Activated naive CD4-positive, alpha-beta T cell treated with anti-CD3 and anti-CD28 coated beads, Interleukin-2, amount 50 U/mL, for 72 hours (primary cell): ENCODE measurements at regions not wholly inside any gene's neighbourhood (a gene's known extent, or its start where the extent isn't known, plus 50 kb on each side); places are given as distances from the start of the nearest gene placed in this dataset.
A peak's percentile ranks its signal among the peaks of the same experiment; 100 is the strongest.
"Not testable (repeated sequence)": the region's sequence is repeated elsewhere in the genome, so short reads cannot be mapped to it uniquely, and the experiment has no call there.

Source experiments
- ATAC-seq, 2 donors: fragments of 150-1000 bp; cut with Tn5 transposase; 2 replicates each; pipeline ENCODE4 v1.10.0; 2021; ENCODE audit warnings: mild to moderate bottlenecking in 2 of 2, moderate library complexity in 2 of 2
- DNase-seq, 2 donors: peaks; one replicate each; pipeline ENCODE4 v3.0.0; 2021 to 2022; ENCODE audit warnings: low spot score in 2 of 2
- H3K27ac Mint-ChIP-seq, 2 donors: one replicate each; pipeline ENCODE4 v1.8.0; 2022; ENCODE audit warnings: mild to moderate bottlenecking in 2 of 2, mixed read lengths in 2 of 2
- H3K36me3 Mint-ChIP-seq, 2 donors: one replicate each; pipeline ENCODE4 v1.8.0; 2022; ENCODE audit warnings: mixed read lengths in 2 of 2
- H3K9me3 Mint-ChIP-seq, 2 donors: one replicate each; pipeline ENCODE4 v1.8.0; 2022; ENCODE audit warnings: mixed read lengths in 2 of 2

DNA sequence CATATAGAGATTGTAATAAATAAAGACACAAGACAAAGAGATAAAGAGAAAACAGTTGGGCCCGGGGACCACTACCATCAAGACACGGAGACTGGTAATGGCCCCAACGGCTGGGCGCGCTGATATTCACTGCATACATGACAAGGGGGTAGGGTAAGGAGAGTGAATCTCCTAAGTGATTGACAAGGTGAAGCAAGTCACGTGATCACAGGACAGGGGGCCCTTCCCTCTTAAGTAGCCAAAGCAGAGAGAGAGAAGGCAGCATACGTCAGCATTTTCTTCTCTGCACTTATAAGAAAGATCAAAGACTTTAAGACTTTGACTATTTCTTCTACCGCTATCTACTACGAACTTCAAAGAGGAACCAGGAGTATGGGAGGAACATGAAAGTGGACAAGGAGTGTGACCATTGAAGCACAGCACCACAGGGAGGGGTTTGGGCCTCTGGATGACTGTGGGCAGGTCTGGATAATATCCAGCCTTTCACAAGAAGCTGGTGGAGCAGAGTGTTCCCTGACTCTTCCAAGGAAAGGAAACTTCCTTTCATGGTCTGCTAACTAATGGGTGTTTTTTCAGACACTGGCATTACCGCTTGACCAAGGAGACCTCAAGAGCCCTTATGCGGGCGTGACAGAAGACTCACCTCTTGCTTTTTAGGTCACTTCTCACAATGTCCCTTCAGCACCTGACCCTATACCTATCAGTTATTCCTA lies 75.6 kb downstream of the MRPL39 start:
- not testable (repeated sequence) for ATAC-seq, H3K27ac Mint-ChIP-seq, DNase-seq
- Mint-ChIP-seq H3K9me3 (peaks cover 3 to 22% of the 10 kb centered on the region in 2 donors), H3K36me3 (peaks cover 0 to 38% of the 10 kb centered on the region in 2 donors)

DNA sequence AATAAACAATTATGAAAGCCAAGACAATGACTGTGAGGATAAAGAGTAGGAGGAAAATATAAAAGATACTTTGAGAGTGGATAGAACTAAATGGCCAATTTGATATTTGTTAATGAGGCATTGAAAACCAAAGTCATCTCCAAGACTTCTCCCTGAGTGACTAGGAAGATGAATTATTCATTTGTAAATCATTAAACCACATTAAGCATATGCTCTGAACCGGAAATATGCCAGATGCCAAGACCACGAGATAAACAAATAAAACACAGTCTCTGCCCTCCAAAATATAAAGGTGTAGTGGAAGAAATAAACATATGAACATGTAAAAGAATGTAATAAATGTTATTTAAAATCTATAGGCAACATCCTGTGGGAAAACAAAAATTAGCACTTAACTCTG lies 78.8 kb downstream of the MRPL39 start:
- H3K36me3 Mint-ChIP-seq = peaks cover 0 to 28% of the 10 kb centered on the region in 2 donors
- H3K27ac Mint-ChIP-seq = no peak overlapping the region
- ATAC-seq = no peak
- peaks cover 0 to 8% of the 10 kb centered on the region in 2 donors for H3K9me3 Mint-ChIP-seq
- no peak for DNase-seq

DNA sequence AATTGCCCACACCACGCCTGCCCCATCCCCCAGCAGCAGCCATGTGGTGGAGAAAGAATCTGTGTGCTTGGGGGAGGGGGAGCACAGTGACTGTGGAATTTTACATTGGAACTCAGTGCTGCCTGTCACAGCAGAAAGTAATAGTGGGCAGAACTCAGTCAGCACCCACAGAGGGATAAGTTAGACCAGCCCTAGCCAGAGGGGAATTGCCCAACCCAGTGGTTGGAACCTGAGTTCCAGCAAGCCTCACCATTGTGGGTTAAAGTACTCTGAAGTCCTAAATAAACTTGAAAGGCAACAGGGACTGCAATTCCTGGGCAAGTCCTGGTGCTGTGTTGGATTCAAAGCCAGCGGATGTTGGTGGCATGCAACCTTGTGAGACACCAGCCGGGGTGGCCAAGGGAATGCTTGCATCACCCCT lies 88.8 kb downstream of the MRPL39 start:
- ATAC-seq = no peak
- peaks cover 8 to 28% of the 10 kb centered on the region in 2 donors for H3K36me3 Mint-ChIP-seq
- H3K9me3 Mint-ChIP-seq = peaks cover 0 to 9% of the 10 kb centered on the region in 2 donors
- DNase-seq = no peak
- H3K27ac Mint-ChIP-seq = no peak overlapping the region

DNA sequence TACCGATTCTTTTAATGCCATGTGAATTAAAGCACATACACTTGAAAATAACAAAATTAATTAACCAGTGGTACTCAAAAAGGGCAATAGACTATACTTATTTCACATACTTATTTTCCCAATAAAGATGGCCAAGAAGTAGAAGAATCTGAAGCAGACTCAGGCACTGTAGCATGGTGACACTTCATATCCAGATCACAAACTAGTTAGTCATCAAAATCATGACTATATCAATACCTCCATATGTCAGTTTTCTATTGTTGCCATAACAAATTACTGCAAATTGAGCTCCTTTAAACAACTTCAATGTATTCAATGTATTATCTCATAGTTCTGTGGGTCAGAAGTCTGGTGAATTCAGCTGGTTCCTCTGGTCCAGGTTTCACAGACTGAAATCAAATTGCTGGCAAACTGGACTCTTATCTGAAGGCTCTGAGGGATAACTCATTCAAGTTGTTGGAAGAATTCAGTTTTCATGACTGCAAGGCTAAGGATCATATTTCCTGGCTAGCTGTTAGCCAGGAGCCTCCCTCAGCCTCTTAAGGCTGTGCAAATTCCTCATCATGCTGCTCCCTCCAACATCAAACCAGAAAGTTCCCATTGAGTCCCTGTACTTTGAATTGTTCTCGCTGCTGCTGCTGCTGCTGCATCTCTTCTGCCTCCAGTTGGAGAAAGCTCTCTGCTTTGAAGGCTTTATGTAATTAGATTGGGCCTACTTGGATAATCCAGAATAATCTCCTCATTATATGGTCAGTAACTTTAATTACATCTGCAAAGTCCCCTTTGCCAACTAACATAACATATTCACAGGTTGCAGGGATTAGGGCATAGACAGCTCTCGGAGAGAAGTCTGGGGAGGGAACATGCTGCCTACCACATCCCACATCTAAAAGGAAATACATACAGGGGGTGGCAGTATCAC lies 91.5 kb downstream of the MRPL39 start:
- peak; percentile 63 to 77 for ATAC-seq
- DNase-seq = no peak
- H3K27ac Mint-ChIP-seq = peak overlapping the region in 1 of 2 donors; percentile 52
- H3K9me3 Mint-ChIP-seq = peaks cover 0 to 14% of the 10 kb centered on the region in 2 donors
- peaks cover 16 to 34% of the 10 kb centered on the region in 2 donors for H3K36me3 Mint-ChIP-seq

DNA sequence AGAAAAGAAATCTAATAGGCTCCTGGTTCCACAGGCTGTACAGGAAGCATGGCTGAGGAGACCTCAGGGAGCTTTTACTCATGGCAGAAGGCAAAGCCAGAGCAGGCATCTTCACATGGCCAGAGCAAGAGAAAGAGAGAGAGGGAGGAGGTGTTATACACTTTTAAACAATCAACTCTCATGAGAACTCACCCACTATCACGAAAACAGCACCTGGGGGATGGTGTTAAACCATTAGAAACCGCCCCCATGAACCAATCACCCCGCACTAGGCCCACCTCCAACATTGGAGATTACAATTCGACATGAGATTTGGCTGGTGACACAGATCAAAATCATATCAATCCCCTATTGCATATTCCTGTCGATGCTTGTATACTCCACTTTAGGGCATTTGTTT lies 93.5 kb downstream of the MRPL39 start:
- Mint-ChIP-seq H3K36me3 (peaks cover 8 to 26% of the 10 kb centered on the region in 2 donors), H3K27ac (peak overlapping the region; percentile 16 to 87), H3K9me3 (peaks cover 0 to 14% of the 10 kb centered on the region in 2 donors)
- ATAC-seq (no peak), DNase-seq (no peak)

DNA sequence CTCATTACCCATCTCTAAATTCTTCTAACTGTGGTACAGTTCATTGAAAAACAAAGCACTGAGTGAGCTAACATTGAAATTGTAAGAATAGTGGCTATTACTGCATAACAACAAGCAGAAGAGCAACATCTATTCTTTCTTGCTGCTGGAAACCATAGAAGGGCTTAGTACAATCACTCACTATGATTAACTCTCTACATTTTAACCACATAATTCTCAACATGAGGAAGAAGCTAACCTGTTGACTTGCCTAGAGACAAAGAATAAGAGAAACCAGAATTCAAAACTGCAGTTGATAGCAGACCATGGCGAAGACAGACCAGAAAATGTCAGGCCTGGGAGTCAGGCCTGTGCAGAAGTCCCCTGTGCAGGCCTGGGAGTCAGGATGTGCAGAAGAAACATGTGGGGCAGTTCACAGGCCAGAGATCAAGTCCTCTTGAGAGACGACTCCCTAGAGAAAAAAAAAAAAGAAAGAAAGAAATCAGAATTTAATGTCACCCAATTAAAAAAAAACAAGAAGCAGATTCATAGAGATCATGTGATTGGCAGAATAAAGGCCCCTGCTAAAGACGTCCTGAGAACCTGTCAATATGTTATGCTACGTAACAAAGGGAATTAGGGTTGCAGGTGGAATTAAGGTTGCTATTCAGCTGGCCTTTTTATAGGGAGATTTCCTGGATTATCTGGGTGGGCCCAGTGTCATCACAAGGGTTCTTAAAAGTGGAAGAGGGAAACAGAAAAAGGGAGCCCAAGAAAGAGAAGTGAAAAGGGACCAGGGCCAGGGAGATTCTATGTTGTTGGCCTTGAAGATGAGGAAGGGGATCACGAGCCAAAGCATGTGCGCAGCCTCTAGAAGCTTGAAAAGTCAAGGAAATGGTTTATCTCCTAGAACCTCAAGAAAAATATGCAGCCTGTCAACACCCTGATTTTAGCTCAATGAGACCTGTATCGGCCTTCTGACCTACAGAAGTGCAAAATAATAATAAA lies 94.9 kb downstream of the MRPL39 start:
- Mint-ChIP-seq H3K9me3 (peaks cover 0 to 14% of the 10 kb centered on the region in 2 donors), H3K27ac (peak overlapping the region; percentile 87 to 96), H3K36me3 (peaks cover 8 to 26% of the 10 kb centered on the region in 2 donors)
- DNase-seq = no peak
- ATAC-seq = peak; percentile 66 to 72

DNA sequence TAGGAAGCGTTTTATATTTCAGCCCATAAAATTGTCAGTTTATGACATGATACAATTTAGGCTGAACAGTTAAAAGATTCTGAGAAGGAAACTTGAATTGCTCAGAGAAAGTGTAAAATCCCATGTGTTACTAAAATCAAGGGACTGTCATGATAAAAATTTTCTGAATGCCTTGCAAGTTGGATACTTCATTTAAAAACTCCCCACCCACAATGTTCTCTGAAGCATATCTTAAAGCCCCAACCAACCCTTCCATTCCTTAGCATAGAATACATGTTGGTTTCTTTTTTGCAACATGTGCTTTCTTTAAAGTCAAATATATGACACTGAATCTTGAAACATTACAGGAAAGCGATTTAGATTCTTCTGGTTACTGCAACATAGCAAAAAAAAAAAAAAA lies 97.4 kb downstream of the MRPL39 start:
- Mint-ChIP-seq H3K36me3 (peaks cover 8 to 33% of the 10 kb centered on the region in 2 donors), H3K27ac (peak overlapping the region; percentile 80 to 82), H3K9me3 (peaks cover 0 to 14% of the 10 kb centered on the region in 2 donors)
- no peak for DNase-seq
- ATAC-seq = peak; percentile 77 to 86

DNA sequence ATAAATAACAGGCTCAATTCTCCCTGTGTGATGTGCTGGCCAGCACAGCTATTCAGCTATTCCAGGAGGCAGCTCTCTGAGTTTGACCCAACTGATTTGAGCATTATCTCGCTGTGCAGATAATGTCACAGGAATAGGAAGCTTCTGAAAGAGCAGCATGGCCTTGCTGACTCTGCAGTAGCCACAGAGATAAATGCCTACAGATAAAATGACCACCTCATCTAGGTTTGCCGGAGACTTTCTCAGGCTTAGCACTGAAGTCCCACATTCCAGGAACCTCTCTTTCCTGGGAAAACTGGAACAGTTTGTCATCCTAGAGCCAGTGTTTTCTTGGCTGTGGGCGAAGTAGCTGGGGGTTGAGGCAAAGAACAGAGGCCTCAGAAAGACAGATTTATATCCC lies 98.9 kb downstream of the MRPL39 start:
- peaks cover 5 to 20% of the 10 kb centered on the region in 2 donors for H3K9me3 Mint-ChIP-seq
- peaks cover 22 to 40% of the 10 kb centered on the region in 2 donors for H3K36me3 Mint-ChIP-seq
- DNase-seq (no peak), ATAC-seq (no peak)
- H3K27ac Mint-ChIP-seq = peak overlapping the region in 1 of 2 donors; percentile 58

DNA sequence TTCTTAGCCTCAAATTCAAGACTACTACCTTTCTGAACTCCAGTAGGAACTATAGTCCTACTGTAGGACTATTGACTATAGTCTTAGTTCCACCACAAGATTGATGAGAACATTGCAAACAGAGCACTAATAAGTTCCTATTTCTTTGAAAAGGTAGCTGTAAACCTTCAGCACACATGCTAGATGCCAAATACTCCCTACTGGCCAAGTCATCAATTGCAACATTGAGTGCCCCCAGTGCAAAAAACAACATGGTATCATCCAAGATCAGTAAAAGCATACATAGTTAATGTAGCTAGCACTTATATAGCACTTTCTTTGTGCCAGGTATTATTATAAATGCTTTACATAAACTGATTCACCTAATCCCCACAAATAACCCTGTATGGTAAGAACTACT lies 99.8 kb downstream of the MRPL39 start:
- peaks cover 22 to 33% of the 10 kb centered on the region in 2 donors for H3K36me3 Mint-ChIP-seq
- DNase-seq = no peak
- no peak for ATAC-seq
- peaks cover 5 to 15% of the 10 kb centered on the region in 2 donors for H3K9me3 Mint-ChIP-seq
- H3K27ac Mint-ChIP-seq = no peak overlapping the region

DNA sequence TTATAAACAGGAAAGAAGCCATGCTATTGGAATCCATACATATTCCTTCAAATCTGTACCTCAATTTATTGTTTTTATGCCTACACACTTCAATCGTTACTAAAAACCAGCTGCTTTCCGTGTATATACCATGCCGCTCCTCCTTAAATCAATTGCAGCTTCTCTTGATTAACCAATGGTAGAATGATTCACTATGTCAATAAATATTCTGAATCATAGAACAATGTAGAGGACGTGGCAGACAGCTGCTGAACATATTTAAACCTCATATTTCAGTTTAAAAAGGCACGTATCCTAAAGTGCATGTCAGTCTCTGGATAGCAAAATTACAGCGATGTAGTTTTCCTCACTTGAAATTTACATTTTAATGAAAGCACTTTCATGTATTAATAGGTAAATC lies 100.4 kb downstream of the MRPL39 start:
- ATAC-seq (no peak), DNase-seq (no peak)
- Mint-ChIP-seq H3K9me3 (peaks cover 5 to 14% of the 10 kb centered on the region in 2 donors), H3K36me3 (peaks cover 15 to 29% of the 10 kb centered on the region in 2 donors), H3K27ac (no peak overlapping the region)

DNA sequence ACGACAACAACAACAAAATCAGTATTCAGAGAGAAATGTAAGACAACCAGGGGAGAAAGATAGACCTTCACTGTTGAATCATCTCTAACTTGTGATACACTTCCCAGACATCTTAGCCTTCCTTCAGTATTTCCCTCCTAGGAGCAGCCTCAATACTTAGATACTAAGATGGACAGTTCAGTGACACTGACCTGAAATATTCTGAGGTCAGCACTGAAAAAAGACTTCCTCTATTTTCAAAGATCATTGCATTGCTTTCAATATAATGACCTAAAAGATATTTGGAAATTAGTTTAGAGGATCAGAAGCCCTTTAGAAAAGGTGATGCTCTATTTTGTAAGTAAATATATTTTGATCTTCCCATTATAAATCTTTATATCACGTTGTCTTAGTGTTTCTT lies 101.0 kb downstream of the MRPL39 start:
- H3K9me3 Mint-ChIP-seq = peaks cover 5 to 14% of the 10 kb centered on the region in 2 donors
- no peak overlapping the region for H3K27ac Mint-ChIP-seq
- H3K36me3 Mint-ChIP-seq = peaks cover 15 to 32% of the 10 kb centered on the region in 2 donors
- DNase-seq (no peak), ATAC-seq (no peak)

DNA sequence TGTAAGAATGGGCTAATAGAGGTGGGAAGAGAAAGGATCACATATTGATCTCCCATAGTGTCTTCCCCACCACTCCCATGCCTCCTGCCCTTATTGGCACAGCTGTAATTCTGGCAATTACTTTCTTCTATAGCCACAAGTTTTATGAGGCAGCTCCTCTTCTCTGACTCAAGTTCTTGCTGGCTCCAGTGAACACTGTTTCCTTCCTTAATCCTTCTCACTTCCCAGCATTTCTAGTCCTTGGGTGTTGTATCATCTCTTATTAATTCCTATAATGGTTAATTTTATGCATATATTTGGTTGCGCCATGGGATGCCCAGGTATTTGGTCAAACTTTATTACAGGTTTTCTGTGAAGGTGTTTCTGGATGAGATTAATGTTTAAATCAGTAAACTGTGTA lies 103.3 kb downstream of the MRPL39 start:
- DNase-seq = no peak
- peaks cover 15 to 19% of the 10 kb centered on the region in 2 donors for H3K9me3 Mint-ChIP-seq
- ATAC-seq = no peak
- H3K36me3 Mint-ChIP-seq = peaks cover 22 to 53% of the 10 kb centered on the region in 2 donors
- H3K27ac Mint-ChIP-seq = peak overlapping the region; percentile 68 to 84

DNA sequence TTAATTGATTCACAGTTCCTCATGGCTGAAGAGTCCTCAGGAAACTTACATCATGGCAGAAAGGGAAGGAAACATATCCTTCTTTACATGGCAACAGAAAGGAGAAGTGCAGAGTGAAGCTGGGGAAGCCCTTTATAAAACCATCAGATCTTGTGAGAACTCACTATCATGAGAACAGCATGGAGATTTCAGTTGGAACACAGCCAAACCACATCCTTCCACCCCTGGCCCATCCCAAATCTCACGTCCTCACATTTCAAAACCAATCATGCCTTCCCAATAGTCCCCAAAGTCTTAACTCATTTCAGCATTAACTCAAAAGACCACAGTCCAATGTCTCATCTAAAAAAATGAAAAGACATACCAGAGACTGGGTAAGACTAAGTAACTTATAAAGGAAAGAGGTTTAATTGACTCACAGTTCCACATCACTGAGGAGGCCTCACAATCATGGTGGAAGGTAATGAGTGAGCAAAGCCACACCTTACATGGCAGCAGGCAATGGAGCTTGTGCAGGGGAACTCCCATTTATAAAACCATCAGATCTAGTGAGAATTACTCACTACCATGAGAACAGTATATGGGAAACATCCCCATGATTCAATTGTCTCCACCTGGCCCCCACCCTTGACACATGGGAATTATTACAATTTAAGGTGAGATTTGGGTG lies 105.2 kb downstream of the MRPL39 start:
- ATAC-seq = peak; percentile 96
- peak; percentile 61 to 82 for DNase-seq

DNA sequence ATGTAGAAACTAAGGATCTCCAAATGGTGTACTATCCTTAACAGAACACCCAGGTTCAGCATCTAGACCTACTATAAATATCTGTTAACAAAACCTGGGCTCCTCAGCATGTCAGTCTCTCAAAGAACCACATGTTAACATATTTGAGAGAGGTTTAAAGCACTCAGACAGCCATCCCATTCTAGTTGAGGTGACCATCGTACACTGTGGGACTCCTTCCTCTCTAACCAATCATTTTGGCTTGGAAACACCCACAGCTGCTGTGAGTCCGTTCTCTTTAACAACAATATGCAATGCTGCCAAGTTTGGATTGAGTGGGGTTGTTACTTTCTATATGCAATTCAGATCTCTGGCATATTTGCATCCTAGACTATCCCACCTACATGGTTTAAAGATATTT lies 105.8 kb downstream of the MRPL39 start:
- DNase-seq (no peak), ATAC-seq (no peak)
- Mint-ChIP-seq H3K27ac (peak overlapping the region; percentile 85 to 94), H3K36me3 (peaks cover 35 to 76% of the 10 kb centered on the region in 2 donors), H3K9me3 (peaks cover 15 to 23% of the 10 kb centered on the region in 2 donors)

More for the DNA sequence above, 105.2 kb downstream of the MRPL39 start:
- H3K36me3 Mint-ChIP-seq = peaks cover 35 to 72% of the 10 kb centered on the region in 2 donors
- H3K9me3 Mint-ChIP-seq = peaks cover 15 to 23% of the 10 kb centered on the region in 2 donors
- peak overlapping the region; percentile 85 to 94 for H3K27ac Mint-ChIP-seq

DNA sequence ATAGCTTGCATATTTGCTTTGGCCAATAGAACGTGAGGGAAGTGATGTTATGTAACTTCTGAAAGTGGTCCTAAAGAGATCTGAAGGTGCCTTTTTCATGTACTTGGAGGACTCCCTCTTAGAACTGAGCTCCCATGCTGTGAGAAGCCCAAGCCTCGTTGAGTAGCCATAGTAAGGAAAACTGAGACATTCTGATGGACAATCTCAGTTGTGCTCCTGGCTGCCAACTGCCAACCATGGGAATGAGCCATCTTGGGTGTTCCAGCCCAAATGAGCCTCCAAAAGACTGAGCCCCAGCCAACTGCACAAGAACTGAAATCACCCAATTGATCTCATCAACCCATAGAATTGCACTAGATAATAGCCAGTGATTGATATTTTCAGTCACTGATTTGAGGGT lies 106.7 kb downstream of the MRPL39 start:
- DNase-seq = no peak
- peaks cover 35 to 79% of the 10 kb centered on the region in 2 donors for H3K36me3 Mint-ChIP-seq
- peaks cover 15 to 23% of the 10 kb centered on the region in 2 donors for H3K9me3 Mint-ChIP-seq
- no peak for ATAC-seq
- H3K27ac Mint-ChIP-seq = peak overlapping the region in 1 of 2 donors; percentile 39
